GM21717 (cell line): ENCODE measurements at regions not wholly inside any gene's neighbourhood (a gene's known extent, or its start where the extent isn't known, plus 50 kb on each side); places are given as distances from the start of the nearest gene placed in this dataset.

Source experiments
- ATAC-seq: cut with Tn5 transposase; IDR thresholded peaks from one replicate; pipeline ENCODE4 v1.9.1; 2021; ENCODE audit warnings: mild to moderate bottlenecking, moderate library complexity; ENCODE audit not compliant: unreplicated experiment

DNA sequence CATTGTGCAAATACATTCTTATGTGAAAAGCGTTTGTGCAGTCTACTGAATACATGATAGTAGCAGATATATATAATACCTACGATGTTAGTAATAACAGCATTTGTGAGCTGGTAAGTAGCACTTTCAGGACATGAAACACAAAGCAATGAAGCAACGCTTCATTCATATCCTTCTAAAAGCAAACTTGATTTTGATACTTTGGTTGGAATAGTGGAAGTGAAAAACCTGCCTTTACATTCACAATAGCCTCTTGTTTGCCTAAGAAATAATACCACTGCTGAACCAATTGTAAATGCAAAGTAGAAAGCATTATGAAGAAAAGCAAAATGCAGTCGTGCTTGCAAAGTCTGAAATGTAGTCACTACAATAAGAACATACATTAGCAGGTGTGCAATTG, 926.3 kb downstream of the FSTL5 start:
- no peak for ATAC-seq

DNA sequence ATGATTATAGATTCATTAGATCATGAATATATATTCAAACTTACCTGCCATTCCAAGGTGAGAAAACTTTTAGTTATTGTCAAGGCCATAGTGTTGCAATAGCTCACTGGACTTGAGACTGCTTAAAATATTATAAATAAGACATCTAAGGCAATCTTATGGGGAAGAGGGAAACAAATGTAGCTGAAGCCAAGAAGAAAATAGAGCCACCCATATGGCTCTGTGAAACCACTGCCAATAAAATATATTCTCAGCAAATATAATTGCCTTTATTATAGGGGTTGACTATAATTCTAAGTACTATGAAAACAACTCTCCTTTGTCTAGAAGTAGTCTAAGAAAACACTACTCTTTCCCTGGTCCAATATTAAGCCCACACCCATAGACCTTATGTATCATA, 938.5 kb downstream of the FSTL5 start:
- no peak for ATAC-seq

DNA sequence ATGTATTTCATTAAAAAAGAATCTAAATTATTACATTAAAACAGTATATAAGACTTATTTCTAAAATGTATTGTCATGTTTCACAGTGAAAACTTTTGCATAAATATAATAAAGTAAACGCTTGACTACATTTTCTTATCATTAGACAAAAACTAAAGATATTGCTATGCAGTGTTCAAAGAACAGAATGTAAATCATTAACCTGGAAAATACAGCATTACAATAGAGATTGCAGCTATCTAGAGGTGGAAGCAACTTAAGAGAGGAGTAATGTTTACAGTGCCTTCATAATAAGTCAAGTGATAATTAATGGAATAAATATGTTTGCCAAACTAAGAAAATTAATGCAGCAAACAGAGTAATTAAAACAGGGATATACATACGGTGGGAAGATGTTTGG, 940.9 kb downstream of the FSTL5 start:
- no peak for ATAC-seq

DNA sequence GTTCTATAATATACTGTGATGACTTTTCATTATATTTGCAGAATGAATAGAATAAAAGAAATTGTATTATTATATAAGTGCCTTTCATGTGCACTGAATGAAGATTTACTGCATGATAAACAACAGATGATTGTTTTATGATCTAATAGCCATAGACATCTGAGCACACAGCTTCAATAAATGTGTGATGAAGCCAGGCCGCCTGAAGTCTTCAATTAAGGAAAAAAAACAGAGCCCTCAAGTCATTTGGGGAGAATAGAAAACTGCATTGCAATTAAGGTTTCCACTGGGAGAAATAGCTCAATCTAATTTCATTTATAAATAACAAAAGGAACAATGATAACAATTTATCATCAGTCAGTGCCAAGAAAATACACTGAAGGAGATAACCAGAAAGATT, 955.2 kb downstream of the FSTL5 start:
- no peak for ATAC-seq

DNA sequence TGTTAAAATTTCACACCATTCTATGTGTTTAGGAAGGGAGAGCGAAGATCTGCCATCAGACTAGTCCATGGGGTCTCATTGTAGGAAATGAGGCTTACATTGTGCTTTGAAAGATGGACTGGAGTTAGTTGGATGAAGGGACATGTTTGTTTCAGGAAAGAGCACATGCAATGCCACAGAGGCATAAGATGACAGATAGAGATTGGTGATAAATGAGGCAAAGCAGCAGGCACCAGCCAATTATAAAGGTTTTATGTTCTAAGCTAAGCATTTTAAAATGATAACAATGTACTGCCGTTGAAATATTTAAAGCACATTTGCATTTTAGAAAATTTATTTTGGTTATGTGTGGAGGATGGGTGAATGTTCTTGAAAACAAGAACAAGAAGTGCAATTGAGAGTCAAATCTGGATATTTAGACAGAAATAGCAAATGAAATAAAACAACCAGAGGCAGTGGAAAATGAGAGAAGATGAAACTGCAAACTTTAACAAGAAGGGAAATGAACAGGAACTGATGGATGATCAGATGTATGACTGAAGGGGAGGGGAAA, 957.2 kb downstream of the FSTL5 start:
- no peak for ATAC-seq

DNA sequence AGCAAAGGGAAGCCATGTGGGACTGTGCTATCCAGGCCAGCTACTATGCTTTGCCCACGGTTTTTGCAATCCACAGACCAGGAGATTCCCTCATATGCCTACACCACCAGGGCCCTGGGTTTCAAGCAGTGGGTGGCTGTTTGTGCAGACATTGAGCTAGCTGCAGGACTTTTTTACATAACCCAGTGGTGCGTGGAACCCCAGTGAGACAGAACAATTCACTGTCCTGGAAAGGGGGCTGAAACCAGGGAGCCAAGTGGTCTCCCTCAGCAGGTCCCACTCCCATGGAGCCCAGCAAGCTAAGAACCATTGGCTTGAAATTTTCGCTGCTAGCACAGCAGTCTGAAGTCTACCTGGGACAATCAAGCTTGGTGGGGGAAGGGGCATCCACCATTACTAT, 959.9 kb downstream of the FSTL5 start:
- ATAC-seq: no peak

DNA sequence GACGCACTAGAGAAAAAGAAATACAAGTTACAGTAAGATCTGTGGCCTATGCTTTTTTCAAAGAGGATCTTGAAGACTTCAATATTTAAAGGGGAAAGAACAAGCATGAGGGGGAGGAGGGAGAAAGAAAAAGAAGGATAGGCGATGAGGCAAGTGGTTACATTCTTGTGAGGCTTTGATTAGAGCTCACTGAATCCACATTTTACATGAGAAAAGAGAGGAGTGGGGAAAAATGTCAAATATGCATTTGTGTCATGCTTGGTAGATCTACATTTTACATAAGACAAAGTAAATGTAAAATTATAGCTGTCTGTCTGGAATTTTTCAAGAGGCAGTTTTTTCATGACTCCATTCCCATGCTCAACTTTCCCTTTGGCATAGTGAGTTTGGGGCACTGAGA, 965.9 kb downstream of the FSTL5 start:
- ATAC-seq: no peak

DNA sequence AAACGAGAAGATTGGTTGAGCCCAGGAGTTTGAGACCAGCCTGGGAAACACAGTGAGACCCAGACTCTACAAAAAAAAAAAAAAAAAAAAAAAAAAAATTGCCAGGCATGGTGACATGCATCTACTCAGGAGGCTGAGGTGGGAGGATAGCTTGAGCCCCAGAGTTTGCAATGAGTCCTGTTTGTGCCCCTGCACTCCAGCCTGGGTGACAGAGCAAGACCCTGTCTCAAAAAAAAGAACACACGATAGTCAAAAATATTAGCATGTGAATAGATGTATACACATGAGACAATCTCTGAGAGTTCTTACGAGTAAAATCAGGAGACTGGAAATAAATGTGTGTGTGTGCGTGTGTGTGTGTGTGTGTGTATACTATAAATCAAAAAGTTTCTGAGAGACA, 966.3 kb downstream of the FSTL5 start:
- ATAC-seq: no peak

DNA sequence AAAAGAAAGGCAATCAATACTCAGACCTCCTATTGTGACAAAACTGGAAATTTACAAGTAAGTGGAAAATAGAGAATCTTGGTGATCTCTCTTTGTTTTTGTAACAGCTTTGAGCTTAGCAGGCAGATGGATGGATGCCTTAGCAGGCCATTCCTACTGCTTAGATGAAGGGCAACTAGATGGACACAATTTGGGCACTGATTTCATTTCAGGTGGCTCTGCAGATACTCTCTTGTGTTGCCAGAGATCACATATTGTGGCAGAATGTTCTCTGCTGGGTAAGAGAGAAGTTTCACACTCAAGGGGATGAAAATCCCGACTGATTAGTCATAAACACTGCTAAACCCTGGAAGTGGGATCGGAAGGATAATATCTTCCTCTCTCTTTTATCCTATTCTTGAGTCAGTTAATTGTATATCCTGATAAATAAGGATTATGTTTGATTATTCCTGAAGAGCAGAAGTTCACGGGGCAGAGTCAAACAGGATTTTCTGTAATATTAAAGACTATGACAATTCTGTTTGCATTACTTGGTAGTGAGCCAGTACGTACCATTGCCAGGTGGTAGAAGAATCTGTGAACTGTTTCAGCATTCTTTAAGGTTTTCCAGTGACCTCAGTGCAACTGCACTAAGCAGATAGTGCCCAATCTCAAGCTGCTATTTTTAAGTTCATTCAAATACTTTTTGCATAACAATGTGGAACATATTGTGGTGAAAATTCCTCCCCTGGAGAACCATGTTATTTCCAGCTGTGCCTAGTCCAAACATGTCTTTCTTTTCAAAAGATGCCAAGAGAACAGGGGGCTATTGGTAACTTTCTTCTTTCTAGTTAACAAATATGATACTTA, 974.3 kb downstream of the FSTL5 start:
- ATAC-seq: no peak

DNA sequence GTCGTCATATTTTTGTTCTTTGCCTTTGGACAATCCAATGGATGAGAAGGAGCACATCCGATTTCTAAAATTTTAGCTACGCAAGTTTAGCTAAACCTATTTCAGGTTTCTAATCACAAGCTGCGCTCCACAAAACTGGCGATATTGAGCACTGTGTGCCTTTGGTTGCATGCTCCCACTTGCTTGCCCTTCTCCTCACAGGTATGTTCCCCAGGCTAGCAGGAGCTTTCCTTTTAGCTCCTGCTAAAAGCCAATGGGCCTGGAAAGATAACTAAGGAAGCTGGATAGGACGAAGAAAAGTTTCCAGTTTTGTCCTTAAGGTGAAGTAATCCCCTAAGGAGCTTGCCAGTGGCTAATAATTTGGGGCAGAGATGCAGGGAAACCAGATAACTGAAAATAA, 975.2 kb downstream of the FSTL5 start:
- ATAC-seq: no peak

DNA sequence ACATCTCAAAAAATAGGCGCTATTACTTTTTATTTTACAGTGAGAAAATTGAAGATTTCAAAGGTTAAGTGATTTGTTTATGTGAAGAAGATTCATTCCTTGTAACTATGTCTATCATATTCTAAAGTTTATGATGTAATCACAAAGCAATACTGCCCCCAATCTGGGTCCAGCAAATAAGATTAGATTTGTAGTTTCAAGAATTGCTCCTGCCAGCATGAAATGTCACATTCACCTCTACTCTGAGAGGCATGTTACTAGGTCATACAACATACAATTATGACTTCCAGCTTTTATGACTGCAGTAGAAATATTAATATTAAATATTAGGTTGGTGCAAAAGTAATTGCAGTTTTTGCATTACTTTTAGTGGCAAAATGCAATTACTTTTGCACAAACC, 976.2 kb downstream of the FSTL5 start:
- ATAC-seq: no peak

DNA sequence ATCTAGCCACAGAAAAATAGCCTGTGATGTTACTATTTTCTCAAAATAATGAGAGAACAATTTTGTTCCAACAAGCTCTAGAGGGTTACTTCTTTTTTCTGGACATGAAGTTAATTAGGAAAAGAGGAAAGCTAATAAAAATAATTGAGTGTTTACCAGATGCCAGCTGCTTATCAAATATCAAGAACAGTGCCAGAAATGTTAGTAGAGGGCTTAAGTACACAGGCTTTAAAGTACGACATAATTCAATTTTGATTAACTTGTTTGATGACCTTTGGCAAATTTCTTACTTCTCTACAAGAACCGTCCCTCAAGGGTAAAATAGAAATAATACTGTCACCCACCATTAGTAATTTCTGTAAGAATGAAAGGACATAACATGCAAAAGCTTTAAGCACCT, 977.0 kb downstream of the FSTL5 start:
- ATAC-seq: no peak

DNA sequence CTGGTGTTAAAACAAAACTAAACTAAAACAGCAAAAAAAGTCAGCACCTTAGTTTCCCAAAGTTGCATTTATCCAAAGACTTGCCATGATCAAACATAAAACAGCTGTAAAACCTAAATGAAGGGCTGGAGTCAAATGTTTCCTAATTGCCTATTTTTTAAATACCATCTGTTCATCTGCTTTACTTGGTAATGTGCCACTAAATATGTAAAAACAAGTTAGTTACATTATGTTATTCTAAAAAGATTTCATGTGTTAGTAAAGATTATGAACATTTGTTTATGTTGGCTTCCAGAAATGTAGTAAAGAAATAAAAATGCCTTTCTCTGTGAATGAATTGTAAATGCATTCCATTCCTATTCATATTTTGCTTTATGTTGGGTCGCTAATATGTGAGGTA, 977.8 kb downstream of the FSTL5 start:
- no peak for ATAC-seq

DNA sequence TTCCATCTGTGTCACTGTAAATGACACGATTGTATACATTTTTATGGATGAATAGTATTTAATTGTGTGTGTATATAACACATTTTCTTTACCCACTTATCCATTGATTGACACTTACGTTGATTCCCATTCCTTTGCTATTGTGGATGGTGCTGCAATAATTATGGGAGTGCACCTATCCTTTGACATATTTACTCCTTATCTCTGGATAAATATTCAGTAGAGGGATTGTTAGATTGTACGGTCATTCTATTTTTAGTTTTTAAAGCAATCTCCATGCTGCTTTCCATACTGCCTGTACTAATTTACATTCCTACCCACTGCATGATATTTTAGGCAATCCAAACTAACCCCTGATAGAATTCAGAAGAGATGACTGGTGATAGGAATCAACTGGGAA, 980.1 kb downstream of the FSTL5 start:
- no peak for ATAC-seq

DNA sequence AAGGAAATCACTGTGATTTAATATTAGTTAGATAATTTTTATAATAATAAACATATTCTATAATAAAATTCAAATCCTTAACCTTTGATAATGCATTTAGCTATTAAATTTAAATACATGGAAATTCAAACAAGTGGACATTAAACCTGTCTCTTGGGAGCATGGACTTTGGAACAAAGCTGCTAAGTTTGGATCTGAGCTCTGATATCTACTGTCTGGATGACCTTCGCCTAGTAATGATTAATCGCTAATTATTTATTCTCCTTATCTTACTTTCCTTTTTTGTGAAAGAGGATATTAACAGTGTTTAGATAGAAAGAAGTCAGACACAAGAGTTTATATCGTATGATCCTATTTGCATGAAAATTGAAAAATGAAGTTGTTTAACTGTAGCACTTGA, 980.9 kb downstream of the FSTL5 start:
- no peak for ATAC-seq

DNA sequence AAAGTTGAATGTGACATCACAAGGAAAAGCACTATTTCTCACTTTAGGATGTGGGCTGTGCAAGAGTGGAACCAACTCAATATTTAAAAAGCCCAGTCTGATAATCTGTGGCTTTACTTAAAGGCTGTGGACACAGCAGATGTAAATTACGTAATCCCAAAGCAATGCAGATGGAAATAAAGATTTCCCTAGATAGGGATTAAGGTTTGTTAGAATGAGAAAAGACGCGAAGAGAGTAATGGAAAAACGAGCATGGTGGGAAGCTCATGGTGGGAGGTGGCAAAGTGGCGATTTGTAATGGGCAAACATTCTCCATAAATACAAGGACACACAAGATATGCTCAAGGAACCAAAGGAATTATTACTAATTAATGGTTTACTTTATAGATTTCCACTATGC, 985.5 kb downstream of the FSTL5 start:
- no peak for ATAC-seq

DNA sequence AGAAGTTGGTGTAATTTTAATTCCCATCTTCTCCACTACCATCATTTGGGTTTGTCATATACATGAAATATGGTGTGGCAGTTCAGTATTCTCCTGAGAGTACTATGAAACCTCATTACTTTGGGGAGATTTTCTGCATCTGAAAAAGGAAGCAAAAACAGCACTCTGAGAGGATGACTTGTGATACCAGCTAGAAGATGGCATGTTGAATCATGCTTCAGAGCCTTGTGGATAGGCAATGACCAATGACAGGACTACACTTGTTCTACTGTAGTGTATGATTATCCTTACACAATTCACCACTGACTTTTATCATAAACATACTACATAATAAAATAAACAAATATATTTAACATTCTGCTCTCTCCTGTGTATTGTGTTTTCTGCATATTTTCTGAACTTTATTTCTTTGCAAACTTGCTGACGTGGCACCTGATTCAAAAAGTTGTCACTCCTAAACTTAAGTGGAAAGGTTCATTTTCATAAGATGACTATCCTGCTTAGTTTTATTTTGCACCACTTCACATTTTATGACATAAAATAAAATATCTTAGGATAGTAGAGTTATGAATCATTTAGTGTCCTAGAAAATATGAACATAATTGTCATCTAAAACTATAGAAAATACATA, 991.3 kb downstream of the FSTL5 start:
- no peak for ATAC-seq

DNA sequence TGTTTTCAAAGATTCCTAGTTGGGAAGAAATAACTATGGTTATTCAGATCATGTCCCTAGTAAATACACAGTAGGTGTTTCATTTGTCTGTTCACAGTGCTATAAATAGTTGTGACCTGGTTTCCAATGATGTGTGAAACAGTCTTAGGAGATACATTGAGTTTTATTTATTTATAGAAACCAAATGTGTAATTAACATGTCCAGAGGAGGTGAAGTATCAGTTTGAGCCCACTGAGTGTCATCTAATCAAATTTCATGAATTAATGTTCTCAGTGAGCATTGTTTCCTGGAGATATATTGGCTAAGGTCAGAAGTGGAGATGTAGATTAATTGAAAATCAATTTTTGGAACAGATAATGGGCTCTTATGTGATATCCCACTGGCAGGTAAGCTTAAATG, 996.3 kb downstream of the FSTL5 start:
- ATAC-seq: no peak

DNA sequence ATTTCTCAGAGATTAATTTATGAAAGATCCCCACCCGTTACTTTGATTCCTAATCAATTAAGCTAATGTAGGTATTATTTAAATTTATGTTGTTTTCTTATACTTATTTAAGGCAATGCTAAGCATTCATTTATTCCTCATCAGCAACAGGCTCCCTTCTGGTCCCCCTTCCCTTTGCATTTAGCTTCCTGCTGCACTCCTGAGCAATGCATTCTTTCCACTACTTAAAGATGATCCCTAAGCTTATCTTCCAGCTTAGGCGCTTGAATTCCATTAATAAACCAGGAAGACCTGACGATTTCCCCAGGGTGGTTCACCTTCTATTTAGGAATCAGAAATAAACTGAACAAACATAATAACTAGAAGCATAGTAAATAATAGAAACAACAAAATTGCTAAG, 1003.1 kb downstream of the FSTL5 start:
- ATAC-seq: no peak

DNA sequence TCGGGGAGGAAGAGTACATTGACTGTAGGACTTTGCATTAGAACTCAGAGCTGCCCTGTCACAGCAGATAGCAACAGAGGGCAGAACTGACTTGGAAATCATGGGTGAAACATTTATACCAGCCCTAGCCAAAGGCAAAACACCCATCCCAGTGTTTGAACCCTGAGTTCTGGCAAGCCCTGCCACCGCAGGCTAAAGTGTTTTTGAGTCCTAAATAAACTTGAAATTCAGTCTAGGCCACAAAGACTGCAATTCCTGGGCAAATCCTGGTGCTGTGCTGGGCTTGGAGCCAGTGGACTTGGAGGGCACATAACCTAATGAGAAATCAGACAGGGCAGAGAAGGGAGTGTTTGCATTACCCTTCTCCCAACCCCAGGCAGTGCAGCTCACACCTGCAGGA, 1015.7 kb downstream of the FSTL5 start:
- no peak for ATAC-seq

DNA sequence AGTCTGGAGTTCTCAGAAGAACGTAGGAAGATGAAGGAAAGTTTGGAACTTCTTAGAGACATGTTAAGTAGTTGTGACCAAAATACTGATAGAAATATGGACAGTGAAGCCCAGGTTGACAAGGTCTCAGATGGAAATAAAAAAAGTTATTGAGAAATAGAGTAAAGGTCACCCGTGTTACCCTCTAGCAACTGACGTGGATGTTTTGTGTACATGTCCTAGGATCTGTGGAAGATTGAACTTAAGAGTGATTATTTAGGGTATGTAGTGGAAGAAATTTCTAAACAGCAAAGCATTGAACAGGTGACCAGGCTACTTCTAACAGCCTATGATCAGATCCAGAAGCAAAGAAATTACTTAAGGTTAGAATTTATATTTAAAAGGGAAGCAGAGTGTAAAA, 1020.4 kb downstream of the FSTL5 start:
- no peak for ATAC-seq

DNA sequence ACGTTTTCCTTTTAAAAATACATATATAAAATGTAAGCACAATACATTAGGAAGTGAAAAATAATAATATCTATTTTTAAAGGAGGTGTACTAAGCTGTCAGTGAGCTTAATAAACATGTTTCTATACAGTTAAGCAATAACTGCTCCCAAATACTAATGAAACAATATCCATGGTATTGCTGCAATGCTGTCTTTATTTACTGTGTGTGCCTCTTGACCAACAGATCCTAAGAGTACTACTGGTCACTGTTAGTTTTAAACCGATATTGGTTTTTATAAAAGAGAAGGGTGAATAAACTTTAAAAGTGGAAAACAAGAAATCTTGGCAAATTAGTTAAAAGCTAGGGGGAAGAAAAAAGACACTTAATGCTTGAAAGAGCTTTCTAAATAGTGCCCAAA, 1029.0 kb downstream of the FSTL5 start:
- ATAC-seq: no peak
